ENCODE measurements at regions not wholly inside any gene's neighbourhood (a gene's known extent, or its start where the extent isn't known, plus 50 kb on each side); places are given as distances from the start of the nearest gene placed in this dataset.

GRCh38 chr9:87382900-87383299, 114.8 kb upstream of the DAPK1 start:
- intact Hi-C loops (cut with micrococcal nuclease): no loop called here
- Histone ChIP-seq H3K27me3 (ENCODE audit: insufficient read depth, low read length) (no peaks in the 10 kb centered on the region; the same call in 1 of the 2 replicates), H4K20me1 (ENCODE audit: insufficient read depth) (no peaks in the 10 kb centered on the region), H3K4me3 (replicated peaks in 1 of 2; ENCODE audit: low read depth in 1 of 2, low read length in 2 of 2) (no peak overlapping the region), H3K36me3 (ENCODE audit: control insufficient read depth in 1 of 2, insufficient read depth in 2 of 2, low read length in 2 of 2) (no peaks in the 10 kb centered on the region), H3K9me2 (ENCODE audit: insufficient read depth) (no peaks in the 10 kb centered on the region), H3K9me3 (ENCODE audit: control insufficient read depth in 1 of 2, insufficient read depth in 1 of 2, low read depth in 1 of 2, low read length in 2 of 2) (no peaks in the 10 kb centered on the region), H3K79me2 (ENCODE audit: insufficient read depth, low read length) (no peaks in the 10 kb centered on the region), H3K4me2 (ENCODE audit: low read length) (no peak overlapping the region), H3K4me1 (ENCODE audit: control insufficient read depth in 1 of 2, insufficient read depth in 2 of 2, low read length in 2 of 2) (peaks cover 0 to 4% of the 10 kb centered on the region in 2 experiments; a peak in 1 of 4 replicates), H3K27ac (ENCODE audit: low read depth, low read length) (no peak overlapping the region), H2AFZ (ENCODE audit: low read depth, low read length, poor library complexity, severe bottlenecking) (no peak overlapping the region), H3K9ac (ENCODE audit: low read length) (no peak overlapping the region)
- DNase-seq (ENCODE audit: low read depth, low spot score): no peak
- RAD21 ChIA-PET (ENCODE audit: low non-redundant PET in 1 of 2, low total read pairs in 2 of 2, uncharacterized antibody in 2 of 2, unreplicated experiment in 2 of 2): no interaction called here
- BruUV-seq (replicated peaks): no TSS peak
- CTCF ChIA-PET: no interaction called here
- TF ChIP-seq POLR2A (IDR thresholded peaks at IDR 0.05; ENCODE audit: borderline replicate concordance, extremely low read depth, insufficient read depth, insufficient read length) (no peak), SRF (IDR thresholded peaks at IDR 0.05; ENCODE audit: low read depth) (no peak), ZNF274 (IDR thresholded peaks at IDR 0.05; ENCODE audit: low read depth, low read length) (no peak), CEBPB (IDR thresholded peaks at IDR 0.05; ENCODE audit: low read depth) (no peak), ELF1 (IDR thresholded peaks at IDR 0.05; ENCODE audit: borderline replicate concordance, low read depth) (no peak), CTCF (IDR thresholded peaks at IDR 0.05 in 2 of 3, conservative IDR thresholded peaks at IDR 0.05 in 1 of 3; ENCODE audit: borderline replicate concordance in 1 of 3, insufficient read depth in 1 of 3, low read depth in 2 of 3, low read length in 2 of 3) (no peak), YY1 (IDR thresholded peaks at IDR 0.05; ENCODE audit: extremely low read depth, insufficient replicate concordance, low read depth, low read length) (no peak)
- POLR2A ChIA-PET: no interaction called here
- ATAC-seq: no peak

All from HCT116 (cell line).